Astrocyte (in vitro differentiated cells and primary cell): ENCODE measurements at regions not wholly inside any gene's neighbourhood (a gene's known extent, or its start where the extent isn't known, plus 50 kb on each side); places are given as distances from the start of the nearest gene placed in this dataset.

ENCODE experiments used
- DNase-seq: peaks from one replicate; pipeline ENCODE4 v3.0.0-alpha.2; 2010; ENCODE audit warnings: low read depth
- FAIRE-seq: peaks from 2 replicates; lab custom pipeline; 2011; peaks lifted over from hg19 to GRCh38; lab: Jason Lieb, UNC
- H2AFZ ChIP-seq: 2 replicates; pipeline ENCODE4 v1.6.0; 2012; ENCODE audit warnings: low read depth, low read length, inconsistent platforms
- H3K27ac ChIP-seq: 2 replicates; pipeline ENCODE4 v1.5.1; 2011; ENCODE audit warnings: low read depth, low read length, inconsistent platforms
- H3K27me3 ChIP-seq: 2 replicates; pipeline ENCODE4 v1.6.0; 2011; ENCODE audit warnings: low read length, inconsistent platforms; ENCODE audit not compliant: insufficient read depth
- H3K36me3 ChIP-seq: 2 replicates; pipeline ENCODE4 v1.5.1; 2011; ENCODE audit warnings: low read length, inconsistent platforms; ENCODE audit not compliant: insufficient read depth
- H3K4me1 ChIP-seq: 2 replicates; pipeline ENCODE4 v1.5.1; 2011; ENCODE audit warnings: low read length, inconsistent platforms; ENCODE audit not compliant: insufficient read depth
- H3K4me2 ChIP-seq: 2 replicates; pipeline ENCODE4 v1.6.0; 2012; ENCODE audit warnings: low read length, inconsistent platforms
- H3K4me3 ChIP-seq: 2 replicates; pipeline ENCODE4 v1.5.1; 2011; ENCODE audit warnings: low read depth, mild to moderate bottlenecking, low read length, inconsistent platforms; ENCODE audit not compliant: insufficient read depth
- H3K79me2 ChIP-seq: 2 replicates; pipeline ENCODE4 v1.6.0; 2012; ENCODE audit warnings: mild to moderate bottlenecking, low read length, inconsistent platforms; ENCODE audit not compliant: insufficient read depth
- H3K9ac ChIP-seq: 2 replicates; pipeline ENCODE4 v1.6.0; 2012; ENCODE audit warnings: mild to moderate bottlenecking, low read length, inconsistent platforms
- H3K9me3 ChIP-seq: 2 replicates; pipeline ENCODE4 v1.5.1; 2012; ENCODE audit warnings: low read depth, mild to moderate bottlenecking, low read length, inconsistent platforms; ENCODE audit not compliant: insufficient read depth
- H4K20me1 ChIP-seq: 2 replicates; pipeline ENCODE4 v1.6.0; 2012; ENCODE audit warnings: low read length, inconsistent platforms; ENCODE audit not compliant: insufficient read depth
- H3K27ac Mint-ChIP-seq: one replicate; pipeline ENCODE4 v1.8.0; 2021; ENCODE audit warnings: mild to moderate bottlenecking, mixed read lengths; ENCODE audit not compliant: unreplicated experiment
- H3K27me3 Mint-ChIP-seq: one replicate; pipeline ENCODE4 v1.8.0; 2021; ENCODE audit warnings: low read depth, mixed read lengths; ENCODE audit not compliant: unreplicated experiment
- H3K36me3 Mint-ChIP-seq: one replicate; pipeline ENCODE4 v1.8.0; 2021; ENCODE audit warnings: low read depth, mixed read lengths; ENCODE audit not compliant: unreplicated experiment
- H3K4me1 Mint-ChIP-seq: one replicate; pipeline ENCODE4 v1.8.0; 2021; ENCODE audit warnings: low read depth, mixed read lengths; ENCODE audit not compliant: unreplicated experiment
- H3K4me3 Mint-ChIP-seq: one replicate; pipeline ENCODE4 v1.8.0; 2021; ENCODE audit warnings: mild to moderate bottlenecking, moderate library complexity, mixed read lengths; ENCODE audit not compliant: unreplicated experiment
- H3K9me3 Mint-ChIP-seq: one replicate; pipeline ENCODE4 v1.8.0; 2021; ENCODE audit warnings: mild to moderate bottlenecking, mixed read lengths; ENCODE audit not compliant: unreplicated experiment
- CTCF ChIP-seq: IDR thresholded peaks from 2 replicates; pipeline ENCODE4 v1.5.1; 2011; ENCODE audit warnings: low read depth, mild to moderate bottlenecking, inconsistent platforms, low read length, moderate library complexity; ENCODE audit not compliant: insufficient read depth
- EZH2 ChIP-seq: IDR thresholded peaks from 2 replicates; pipeline ENCODE4 v1.6.1; 2012; ENCODE audit warnings: mild to moderate bottlenecking, low read length, inconsistent platforms; ENCODE audit not compliant: insufficient read depth

- Mint-ChIP-seq H3K27ac (peak overlapping the region; percentile 69), H3K27me3 (no peaks in the 10 kb centered on the region), H3K4me3 (no peak overlapping the region), H3K36me3 (no peaks in the 10 kb centered on the region), H3K9me3 (no peaks in the 10 kb centered on the region), H3K4me1 (peaks cover 15% of the 10 kb centered on the region)
- no peaks in the 10 kb centered on the region for H3K27me3 ChIP-seq
- peaks cover 28% of the 10 kb centered on the region for H3K4me1 ChIP-seq
- DNase-seq (no peak), FAIRE-seq (no peak)
- H3K9ac ChIP-seq: no peak overlapping the region
- H3K4me3 ChIP-seq: no peak overlapping the region
- peak overlapping the region; percentile 72 for H2AFZ ChIP-seq
- H3K27ac ChIP-seq: no peak overlapping the region
- no peaks in the 10 kb centered on the region for H3K36me3 ChIP-seq
- no peaks in the 10 kb centered on the region for H4K20me1 ChIP-seq
- H3K4me2 ChIP-seq: no peak overlapping the region
- no peaks in the 10 kb centered on the region for H3K9me3 ChIP-seq
- no peaks in the 10 kb centered on the region for H3K79me2 ChIP-seq
- no peak for TF ChIP-seq CTCF
Observed at GRCh38 chr14:65287264-65288131, 125.0 kb upstream of the FUT8 start.

- Mint-ChIP-seq H3K4me3 (no peak overlapping the region), H3K27ac (peak overlapping the region; percentile 59), H3K36me3 (no peaks in the 10 kb centered on the region), H3K4me1 (peaks cover 4% of the 10 kb centered on the region), H3K27me3 (no peaks in the 10 kb centered on the region), H3K9me3 (no peaks in the 10 kb centered on the region)
- peak; percentile 93 for DNase-seq
- peak; percentile 90 for FAIRE-seq
- Histone ChIP-seq H4K20me1 (no peaks in the 10 kb centered on the region), H3K79me2 (no peaks in the 10 kb centered on the region), H3K4me3 (no peak overlapping the region), H2AFZ (no peak overlapping the region), H3K9ac (peak overlapping the region; percentile 26), H3K27ac (peak overlapping the region; percentile 33), H3K9me3 (no peaks in the 10 kb centered on the region), H3K4me2 (peak overlapping the region; percentile 36), H3K36me3 (no peaks in the 10 kb centered on the region), H3K27me3 (no peaks in the 10 kb centered on the region), H3K4me1 (peaks cover 17% of the 10 kb centered on the region)
- TF ChIP-seq EZH2 (no peak), CTCF (no peak)
Observed at GRCh38 chr14:65290830-65291229, 121.7 kb upstream of the FUT8 start.

- Histone ChIP-seq H3K9ac (peak overlapping the region; percentile 26), H3K4me1 (peaks cover 17% of the 10 kb centered on the region), H3K4me3 (no peak overlapping the region), H3K27ac (peak overlapping the region; percentile 33), H3K36me3 (no peaks in the 10 kb centered on the region), H2AFZ (no peak overlapping the region), H3K9me3 (no peaks in the 10 kb centered on the region), H3K27me3 (no peaks in the 10 kb centered on the region), H3K4me2 (peak overlapping the region; percentile 36), H4K20me1 (no peaks in the 10 kb centered on the region), H3K79me2 (no peaks in the 10 kb centered on the region)
- TF ChIP-seq EZH2 (no peak), CTCF (no peak)
- no peaks in the 10 kb centered on the region for H3K27me3 Mint-ChIP-seq
- DNase-seq (no peak), FAIRE-seq (no peak)
- H3K36me3 Mint-ChIP-seq: no peaks in the 10 kb centered on the region
- H3K9me3 Mint-ChIP-seq: no peaks in the 10 kb centered on the region
- H3K27ac Mint-ChIP-seq: peak overlapping the region; percentile 21
- no peak overlapping the region for H3K4me3 Mint-ChIP-seq
- peaks cover 4% of the 10 kb centered on the region for H3K4me1 Mint-ChIP-seq
Observed at GRCh38 chr14:65291531-65291930, 121.0 kb upstream of the FUT8 start.
